HUES6 (cell line): ENCODE measurements at regions not wholly inside any gene's neighbourhood (a gene's known extent, or its start where the extent isn't known, plus 50 kb on each side); places are given as distances from the start of the nearest gene placed in this dataset.

Experiments
- H3K27ac ChIP-seq: 2 replicates; pipeline ENCODE4 v1.7.0; 2013; ENCODE audit warnings: low read depth, mild to moderate bottlenecking, low read length, inconsistent platforms
- H3K27me3 ChIP-seq: 2 replicates; pipeline ENCODE4 v1.6.1; 2013; ENCODE audit warnings: low read length; ENCODE audit not compliant: control insufficient read depth, insufficient read depth
- H3K36me3 ChIP-seq: 2 replicates; pipeline ENCODE4 v1.6.1; 2013; ENCODE audit warnings: low read length; ENCODE audit not compliant: control insufficient read depth, insufficient read depth
- H3K4me1 ChIP-seq: 2 replicates; pipeline ENCODE4 v1.6.1; 2013; ENCODE audit warnings: low read length; ENCODE audit not compliant: control insufficient read depth, insufficient read depth
- H3K4me3 ChIP-seq: 2 replicates; pipeline ENCODE4 v1.5.1; 2013; ENCODE audit warnings: low read depth, low read length
- H3K9ac ChIP-seq: one replicate; pipeline ENCODE4 v1.6.1; 2013; ENCODE audit warnings: mild to moderate bottlenecking, low read length
- H3K9me3 ChIP-seq: 2 replicates; pipeline ENCODE4 v1.6.1; 2013; ENCODE audit warnings: low read depth, low read length; ENCODE audit not compliant: control insufficient read depth, insufficient read depth

- Histone ChIP-seq H3K9ac (no peak overlapping the region), H3K27ac (no peak overlapping the region), H3K4me1 (peaks cover 6% of the 10 kb centered on the region; the same call in 1 of the 2 replicates), H3K9me3 (no peaks in the 10 kb centered on the region), H3K27me3 (no peaks in the 10 kb centered on the region; the same call in 1 of the 2 replicates), H3K36me3 (no peaks in the 10 kb centered on the region), H3K4me3 (no peak overlapping the region)
Measured at GRCh38 chr22:48395201-48395600, 1432.5 kb downstream of the BRD1 start.

GRCh38 chr22:48394787-48395186, 1432.9 kb downstream of the BRD1 start:
- no peaks in the 10 kb centered on the region for H3K9me3 ChIP-seq
- H3K27ac ChIP-seq, result no peak overlapping the region

GRCh38 chr22:48393885-48394284, 1433.8 kb downstream of the BRD1 start:
- H3K36me3 ChIP-seq, result no peaks in the 10 kb centered on the region
- no peak overlapping the region for H3K27ac ChIP-seq
- no peaks in the 10 kb centered on the region; the same call in 1 of the 2 replicates for H3K27me3 ChIP-seq
- H3K4me3 ChIP-seq, result no peak overlapping the region
- peaks cover 6% of the 10 kb centered on the region; the same call in 1 of the 2 replicates for H3K4me1 ChIP-seq
- no peaks in the 10 kb centered on the region for H3K9me3 ChIP-seq
- H3K9ac ChIP-seq, result no peak overlapping the region

More at GRCh38 chr22:48394787-48395186, 1432.9 kb downstream of the BRD1 start:
- Histone ChIP-seq H3K4me1 (peaks cover 6% of the 10 kb centered on the region; the same call in 1 of the 2 replicates), H3K36me3 (no peaks in the 10 kb centered on the region), H3K9ac (no peak overlapping the region), H3K4me3 (no peak overlapping the region), H3K27me3 (no peaks in the 10 kb centered on the region; the same call in 1 of the 2 replicates)

- Histone ChIP-seq H3K9me3 (no peaks in the 10 kb centered on the region), H3K4me1 (peaks cover 6% of the 10 kb centered on the region; the same call in 1 of the 2 replicates), H3K27ac (no peak overlapping the region)
Measured at GRCh38 chr22:48393041-48393370, 1434.7 kb downstream of the BRD1 start.

GRCh38 chr22:48391820-48392219, 1435.9 kb downstream of the BRD1 start:
- H3K4me1 ChIP-seq, result peaks cover 6% of the 10 kb centered on the region; the same call in 1 of the 2 replicates
- H3K9ac ChIP-seq, result no peak overlapping the region
- no peaks in the 10 kb centered on the region for H3K36me3 ChIP-seq
- H3K4me3 ChIP-seq, result no peak overlapping the region
- H3K27me3 ChIP-seq, result no peaks in the 10 kb centered on the region
- no peak overlapping the region for H3K27ac ChIP-seq
- peaks cover 3% of the 10 kb centered on the region; the same call in 1 of the 2 replicates for H3K9me3 ChIP-seq

More at GRCh38 chr22:48393041-48393370, 1434.7 kb downstream of the BRD1 start:
- Histone ChIP-seq H3K27me3 (no peaks in the 10 kb centered on the region; the same call in 1 of the 2 replicates), H3K4me3 (no peak overlapping the region), H3K9ac (no peak overlapping the region), H3K36me3 (no peaks in the 10 kb centered on the region)

- Histone ChIP-seq H3K27ac (no peak overlapping the region), H3K9ac (no peak overlapping the region), H3K4me1 (peaks cover 6% of the 10 kb centered on the region; the same call in 1 of the 2 replicates), H3K36me3 (no peaks in the 10 kb centered on the region), H3K9me3 (peaks cover 3% of the 10 kb centered on the region; the same call in 1 of the 2 replicates), H3K27me3 (no peaks in the 10 kb centered on the region), H3K4me3 (no peak overlapping the region)
Measured at GRCh38 chr22:48391171-48391711, 1436.4 kb downstream of the BRD1 start.

GRCh38 chr22:48389916-48390315, 1437.8 kb downstream of the BRD1 start:
- no peak overlapping the region for H3K4me3 ChIP-seq
- H3K9me3 ChIP-seq, result peaks cover 17% of the 10 kb centered on the region; the same call in 1 of the 2 replicates
- no peak overlapping the region for H3K27ac ChIP-seq
- H3K9ac ChIP-seq, result no peak overlapping the region
- no peaks in the 10 kb centered on the region for H3K36me3 ChIP-seq
- peaks cover 6% of the 10 kb centered on the region; the same call in 1 of the 2 replicates for H3K4me1 ChIP-seq
- no peaks in the 10 kb centered on the region for H3K27me3 ChIP-seq

GRCh38 chr22:48382197-48382596, 1445.5 kb downstream of the BRD1 start:
- Histone ChIP-seq H3K4me1 (no peaks in the 10 kb centered on the region), H3K4me3 (no peak overlapping the region), H3K9me3 (peaks cover 20% of the 10 kb centered on the region; the same call in 1 of the 2 replicates), H3K36me3 (no peaks in the 10 kb centered on the region), H3K27me3 (peaks cover 2% of the 10 kb centered on the region; the same call in 1 of the 2 replicates), H3K27ac (no peak overlapping the region), H3K9ac (no peak overlapping the region)

GRCh38 chr22:48380016-48380665, 1447.5 kb downstream of the BRD1 start:
- Histone ChIP-seq H3K4me3 (no peak overlapping the region), H3K9me3 (peaks cover 6% of the 10 kb centered on the region; the same call in 1 of the 2 replicates)

GRCh38 chr22:48379371-48379770, 1448.3 kb downstream of the BRD1 start:
- Histone ChIP-seq H3K4me1 (0 out of 2 replicates have a peak, but pooled peaks cover 5% of the 10 kb centered on the region), H3K4me3 (no peak overlapping the region), H3K27me3 (peaks cover 7% of the 10 kb centered on the region), H3K36me3 (no peaks in the 10 kb centered on the region), H3K9ac (no peak overlapping the region), H3K9me3 (0 out of 2 replicates have a peak, but pooled peaks cover 3% of the 10 kb centered on the region), H3K27ac (no peak overlapping the region)

More at GRCh38 chr22:48380016-48380665, 1447.5 kb downstream of the BRD1 start:
- Histone ChIP-seq H3K4me1 (0 out of 2 replicates have a peak, but pooled peaks cover 5% of the 10 kb centered on the region), H3K27me3 (peaks cover 7% of the 10 kb centered on the region), H3K27ac (no peak overlapping the region), H3K36me3 (no peaks in the 10 kb centered on the region), H3K9ac (no peak overlapping the region)

- Histone ChIP-seq H3K4me3 (no peak overlapping the region), H3K4me1 (0 out of 2 replicates have a peak, but pooled peaks cover 5% of the 10 kb centered on the region), H3K36me3 (no peaks in the 10 kb centered on the region), H3K9ac (no peak overlapping the region), H3K27ac (no peak overlapping the region), H3K9me3 (no peaks in the 10 kb centered on the region), H3K27me3 (peaks cover 7% of the 10 kb centered on the region)
Measured at GRCh38 chr22:48378673-48379072, 1449.0 kb downstream of the BRD1 start.
